ENCODE measurements at regions not wholly inside any gene's neighbourhood (a gene's known extent, or its start where the extent isn't known, plus 50 kb on each side); places are given as distances from the start of the nearest gene placed in this dataset.

- FAIRE-seq, result no peak
- Histone ChIP-seq H3K27me3 (ENCODE audit: control insufficient read depth in 2 of 2, insufficient read depth in 2 of 2, low read length in 2 of 2) (no peaks in the 10 kb centered on the region), H3K9me1 (replicated peaks; ENCODE audit: control insufficient read depth, extremely low read depth, insufficient read depth, low read length) (no peaks in the 10 kb centered on the region), H3K36me3 (ENCODE audit: control insufficient read depth in 2 of 2, extremely low read depth in 1 of 2, insufficient read depth in 2 of 2, low read length in 2 of 2) (no peaks in the 10 kb centered on the region), H3K27ac (ENCODE audit: insufficient read depth, low read depth, low read length) (no peak overlapping the region), H3K9ac (replicated peaks; ENCODE audit: extremely low read depth, insufficient read depth, low read length) (no peak overlapping the region), H3K9me3 (replicated peaks; ENCODE audit: control insufficient read depth, insufficient read depth, low read length) (no peaks in the 10 kb centered on the region), H3K79me2 (ENCODE audit: control insufficient read depth, insufficient read depth, low read length) (no peaks in the 10 kb centered on the region), H3K4me3 (replicated peaks in 1 of 3; ENCODE audit: insufficient read depth in 1 of 3, low read depth in 1 of 3, low read length in 3 of 3) (no peak overlapping the region), H3K4me2 (ENCODE audit: insufficient read depth, low read length) (no peak overlapping the region), H4K20me1 (replicated peaks; ENCODE audit: control insufficient read depth, extremely low read depth, insufficient read depth, low read length) (no peaks in the 10 kb centered on the region), H2AFZ (ENCODE audit: low read depth, low read length) (no peak overlapping the region), H3K4me1 (ENCODE audit: control insufficient read depth, extremely low read depth, insufficient read depth, low read length) (no peaks in the 10 kb centered on the region)
- intact Hi-C loops (cut with micrococcal nuclease), result no loop called here
- POLR2A ChIA-PET, result no interaction called here
- BruUV-seq (replicated peaks), result no TSS peak
- CTCF ChIA-PET, result interaction anchor here (2.5 kb wide), 1 partner anchor 504 kb away, joined by 8 read pairs; no protein-coding TSS in a partner anchor
- DNase-seq (ENCODE audit: low read depth, low spot score), result no peak
- no peak for TF ChIP-seq EZH2 (IDR thresholded peaks at IDR 0.05; ENCODE audit: borderline replicate concordance, low read depth, low read length, severe bottlenecking)
- no peak for TF ChIP-seq POLR2AphosphoS5 (IDR thresholded peaks at IDR 0.05; ENCODE audit: insufficient read depth, low read depth, low read length)
- no peak for TF ChIP-seq FOS (IDR thresholded peaks at IDR 0.05; ENCODE audit: borderline replicate concordance, insufficient read depth, low read length)
- TF ChIP-seq MAX (IDR thresholded peaks at IDR 0.05; ENCODE audit: insufficient read depth, insufficient read length), result no peak
- TF ChIP-seq GATA2 (IDR thresholded peaks at IDR 0.05; ENCODE audit: insufficient read depth, insufficient read length, low read depth, low read length), result no peak
- TF ChIP-seq POLR2A (IDR thresholded peaks at IDR 0.05; ENCODE audit: low read depth, low read length), result no peak
- no peak for TF ChIP-seq CTCF (IDR thresholded peaks at IDR 0.05; ENCODE audit: extremely low read depth in 1 of 2, insufficient read depth in 1 of 2, low read depth in 1 of 2, low read length in 2 of 2)
- no peak for TF ChIP-seq MYC (IDR thresholded peaks at IDR 0.05; ENCODE audit: low read depth, low read length)
- dilution Hi-C loops (cut with MboI; ENCODE audit: extremely low pct_ligation_motif_present, low sequenced_read_pairs), result no loop called here
Observed at GRCh38 chr10:83367036-83367435, 772.3 kb upstream of the GHITM start.

Data from endothelial cell of umbilical vein (primary cell).